HCT116 (cell line): ENCODE measurements at regions not wholly inside any gene's neighbourhood (a gene's known extent, or its start where the extent isn't known, plus 50 kb on each side); places are given as distances from the start of the nearest gene placed in this dataset.

ENCODE experiments used
- ATAC-seq: fragments of 200-7000 bp; cut with Tn5 transposase; 2 replicates; pipeline ENCODE4 v1.9.1; 2020; ENCODE audit warnings: mild to moderate bottlenecking, moderate library complexity
- BruUV-seq: library from RNA; stranded (reverse); fragments of 400-500 nt; replicated peaks from 2 replicates; lab custom pipeline; 2021; lab: Mats Ljungman, UMichigan
- CTCF ChIA-PET: fragments of 300-600 bp; sonication (Branson Sonifier 250); formaldehyde crosslinking; loops from one replicate; lab custom pipeline; 2021; ENCODE audit warnings: antibody characterized with exemption; lab: Charles Lee
- POLR2A ChIA-PET: fragments of 300-600, 350-600 bp; sonication (Branson Sonifier 250); formaldehyde crosslinking; loops from one replicate; lab custom pipeline; 2021; ENCODE audit warnings: antibody characterized with exemption; lab: Charles Lee
- RAD21 ChIA-PET, 2 experiments: fragments of 300-600 bp; sonication (Branson Sonifier 250); formaldehyde crosslinking; loops; one replicate each; lab custom pipeline; 2023; ENCODE audit warnings: low total read pairs in 2 of 2; ENCODE audit not compliant: uncharacterized antibody in 2 of 2, unreplicated experiment in 2 of 2, low non-redundant PET in 1 of 2; lab: Charles Lee
- DNase-seq: peaks from one replicate; pipeline ENCODE4 v3.0.0-alpha.2; 2010; ENCODE audit warnings: low read depth, low spot score
- H2AFZ ChIP-seq: fragments of 200-600 bp; shearing (Covaris generic), sonication (generic); 2 replicates; pipeline ENCODE4 v1.6.1; 2017; ENCODE audit warnings: low read depth, mixed run types, mixed read lengths, antibody characterized with exemption, low read length; ENCODE audit not compliant: poor library complexity, severe bottlenecking
- H3K27ac ChIP-seq: 2 replicates; pipeline ENCODE4 v1.5.1; 2012; ENCODE audit warnings: low read depth, low read length
- H3K27me3 ChIP-seq: fragments of 200-600 bp; sonication (generic); 2 replicates; pipeline ENCODE4 v1.6.1; 2016; ENCODE audit warnings: mixed run types, low read length, mixed read lengths; ENCODE audit not compliant: insufficient read depth
- H3K36me3 ChIP-seq, 2 experiments: fragments of 200-500 bp in 1 of 2; fragments of 200-600 bp in 1 of 2; sonication (Bioruptor generic) in 1 of 2; sonication (generic) in 1 of 2; 2 replicates each; pipeline versions ENCODE4 v1.5.1 to v1.6.1; 2014 to 2016; ENCODE audit warnings: low read length in 2 of 2, inconsistent platforms in 1 of 2, mixed read lengths in 1 of 2, mixed run types in 1 of 2; ENCODE audit not compliant: insufficient read depth in 2 of 2, control insufficient read depth in 1 of 2
- H3K4me1 ChIP-seq, 2 experiments: fragments of 200-600 bp in 1 of 2; sonication (generic) in 1 of 2; 2 replicates each; pipeline versions ENCODE4 v1.5.1 to v1.6.1; 2012 to 2017; ENCODE audit warnings: low read length in 2 of 2, inconsistent platforms in 1 of 2, mild to moderate bottlenecking in 1 of 2, mixed read lengths in 1 of 2, mixed run types in 1 of 2, moderate library complexity in 1 of 2; ENCODE audit not compliant: insufficient read depth in 2 of 2, control insufficient read depth in 1 of 2
- H3K4me2 ChIP-seq: fragments of 200-600 bp; sonication (generic); 2 replicates; pipeline ENCODE4 v1.6.1; 2017; ENCODE audit warnings: mixed run types, low read length, mixed read lengths
- H3K4me3 ChIP-seq, 2 experiments: fragments of 200-600 bp in 1 of 2; sonication (generic) in 1 of 2; replicated peaks in 1 of 2; 2 replicates each; pipeline ENCODE4 v1.5.1; 2011 to 2016; ENCODE audit warnings: low read length in 2 of 2, control low read depth in 1 of 2, low read depth in 1 of 2, mild to moderate bottlenecking in 1 of 2, mixed read lengths in 1 of 2, mixed run types in 1 of 2
- H3K79me2 ChIP-seq: fragments of 200-600 bp; sonication (generic); 2 replicates; pipeline ENCODE4 v1.6.1; 2017; ENCODE audit warnings: mild to moderate bottlenecking, mixed run types, low read length, moderate library complexity, mixed read lengths; ENCODE audit not compliant: insufficient read depth
- H3K9ac ChIP-seq: fragments of 200-600 bp; sonication (generic); 2 replicates; pipeline ENCODE4 v1.6.1; 2016; ENCODE audit warnings: low read length, mixed read lengths
- H3K9me2 ChIP-seq: fragments of 200-600 bp; sonication (generic), shearing (Covaris generic); 2 replicates; pipeline ENCODE4 v1.6.1; 2017; ENCODE audit warnings: mixed run types, mild to moderate bottlenecking, moderate library complexity; ENCODE audit not compliant: insufficient read depth
- H3K9me3 ChIP-seq, 2 experiments: fragments of 200-500 bp in 1 of 2; fragments of 200-600 bp in 1 of 2; sonication (Bioruptor generic) in 1 of 2; sonication (generic) in 1 of 2; 2 replicates each; pipeline ENCODE4 v1.6.1; 2014 to 2017; ENCODE audit warnings: low read length in 2 of 2, mixed read lengths in 2 of 2, inconsistent platforms in 1 of 2, low read depth in 1 of 2, mild to moderate bottlenecking in 1 of 2, mixed run types in 1 of 2, moderate library complexity in 1 of 2; ENCODE audit not compliant: control insufficient read depth in 1 of 2, insufficient read depth in 1 of 2
- H4K20me1 ChIP-seq: fragments of 200-600 bp; sonication (generic), shearing (Covaris generic); 2 replicates; pipeline ENCODE4 v1.6.1; 2017; ENCODE audit warnings: mixed run types, mild to moderate bottlenecking, moderate library complexity; ENCODE audit not compliant: insufficient read depth
- CEBPB ChIP-seq: IDR thresholded peaks from 2 replicates; pipeline ENCODE4 v1.6.1; 2012; ENCODE audit warnings: low read depth
- EGR1 ChIP-seq: IDR thresholded peaks from 2 replicates; pipeline ENCODE4 v1.6.1; 2012; ENCODE audit warnings: low read depth
- ELF1 ChIP-seq: IDR thresholded peaks from 2 replicates; pipeline ENCODE4 v1.6.1; 2012; ENCODE audit warnings: low read depth, borderline replicate concordance
- EZH2 ChIP-seq: fragments of 200-600 bp; sonication (generic); IDR thresholded peaks from 2 replicates; pipeline ENCODE4 v1.6.1; 2017; ENCODE audit warnings: antibody characterized with exemption, mixed run types
- EZH2phosphoT487 ChIP-seq: fragments of 200-600 bp; IDR thresholded peaks from 2 replicates; pipeline ENCODE4 v1.6.1; 2018; ENCODE audit warnings: antibody characterized with exemption, borderline replicate concordance
- JUND ChIP-seq: IDR thresholded peaks from 2 replicates; pipeline ENCODE4 v1.6.1; 2012
- POLR2AphosphoS5 ChIP-seq: IDR thresholded peaks from 2 replicates; pipeline ENCODE4 v1.6.1; 2011; ENCODE audit warnings: mild to moderate bottlenecking, low read depth, low read length, moderate library complexity
- RAD21 ChIP-seq: IDR thresholded peaks from 2 replicates; pipeline ENCODE4 v1.6.1; 2012; ENCODE audit warnings: low read depth, mild to moderate bottlenecking
- SIN3A ChIP-seq: IDR thresholded peaks from 2 replicates; pipeline ENCODE4 v1.6.1; 2012; ENCODE audit warnings: low read depth
- SP1 ChIP-seq: IDR thresholded peaks from 2 replicates; pipeline ENCODE4 v1.6.1; 2012; ENCODE audit warnings: low read depth
- ZNF274 ChIP-seq: fragments of 200-500 bp; sonication (Bioruptor generic); IDR thresholded peaks from 2 replicates; pipeline ENCODE4 v1.6.1; 2014; ENCODE audit warnings: mild to moderate bottlenecking, low read depth, low read length, inconsistent platforms
- intact Hi-C: fragments of 100-400 bp; cut with micrococcal nuclease; formaldehyde crosslinking; loops from 2 replicates; pipeline ENCODE4 v1.10.0; 2022
- TF ChIP-seq, protein P1 (sequence below): IDR thresholded peaks from 2 replicates; pipeline ENCODE4 v1.6.1; 2012
- TF ChIP-seq, protein P2 (sequence below), 3 experiments: fragments of 200-600 bp in 1 of 3; sonication (generic) in 1 of 3; IDR thresholded peaks in 2 of 3; conservative IDR thresholded peaks in 1 of 3; 2 replicates each; pipeline ENCODE4 v1.5.1; 2012 to 2017; ENCODE audit warnings: low read depth in 2 of 3, low read length in 2 of 3, antibody characterized with exemption in 1 of 3, borderline replicate concordance in 1 of 3, control low read depth in 1 of 3, mild to moderate bottlenecking in 1 of 3, mixed read lengths in 1 of 3, mixed run types in 1 of 3, moderate library complexity in 1 of 3; ENCODE audit not compliant: insufficient read depth in 1 of 3
- TF ChIP-seq, protein P3 (sequence below): IDR thresholded peaks from 2 replicates; pipeline ENCODE4 v1.6.1; 2011; ENCODE audit warnings: mild to moderate bottlenecking, low read length, moderate library complexity; ENCODE audit not compliant: insufficient replicate concordance; ENCODE audit errors: extremely low read depth

DNA sequence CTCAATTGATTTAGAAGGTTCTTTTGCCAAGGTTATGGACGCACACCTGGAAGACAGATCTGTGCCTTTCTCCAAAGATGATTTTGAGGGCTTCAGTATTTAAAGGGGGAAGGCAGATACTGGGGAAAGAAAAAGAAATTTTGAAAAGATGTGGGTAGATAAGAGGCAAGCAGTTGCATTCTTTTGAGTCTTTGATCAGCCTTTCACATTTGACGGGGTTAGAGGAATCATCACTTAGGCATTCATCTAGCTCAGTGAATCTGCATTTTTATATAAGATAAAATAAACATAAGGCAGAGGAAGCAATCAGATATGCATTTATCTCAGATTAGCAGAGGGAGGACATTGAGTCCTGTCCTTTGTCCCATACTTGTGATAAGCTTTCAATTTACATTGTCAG, 243.4 kb upstream of the RAI14 start:
- H3K4me1 ChIP-seq = peaks cover 0 to 10% of the 10 kb centered on the region in 2 experiments; a peak in 2 of 4 replicates
- ATAC-seq = no peak

More for the DNA sequence above, 243.4 kb upstream of the RAI14 start:
- POLR2A ChIA-PET = no interaction called here
- Histone ChIP-seq H3K9me2 (no peaks in the 10 kb centered on the region), H2AFZ (peak overlapping the region; percentile 75), H3K4me3 (no peak overlapping the region), H3K9ac (no peak overlapping the region), H3K27ac (no peak overlapping the region), H3K9me3 (no peaks in the 10 kb centered on the region), H3K79me2 (no peaks in the 10 kb centered on the region), H4K20me1 (no peaks in the 10 kb centered on the region), H3K27me3 (no peaks in the 10 kb centered on the region), H3K4me2 (peak overlapping the region; percentile 6; the same call in 1 of the 2 replicates), H3K36me3 (no peaks in the 10 kb centered on the region)
- RAD21 ChIA-PET = no interaction called here
- no TSS peak for BruUV-seq
- CTCF ChIA-PET = no interaction called here
- TF ChIP-seq ZNF274 = no peak
- TF ChIP-seq POLR2AphosphoS5 = no peak
- no peak for TF ChIP-seq CEBPB
- TF ChIP-seq, protein P1, sequence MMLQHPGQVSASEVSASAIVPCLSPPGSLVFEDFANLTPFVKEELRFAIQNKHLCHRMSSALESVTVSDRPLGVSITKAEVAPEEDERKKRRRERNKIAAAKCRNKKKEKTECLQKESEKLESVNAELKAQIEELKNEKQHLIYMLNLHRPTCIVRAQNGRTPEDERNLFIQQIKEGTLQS = no peak
- TF ChIP-seq SIN3A = no peak
- no peak for TF ChIP-seq JUND
- TF ChIP-seq EZH2 = no peak
- TF ChIP-seq, protein P2, sequence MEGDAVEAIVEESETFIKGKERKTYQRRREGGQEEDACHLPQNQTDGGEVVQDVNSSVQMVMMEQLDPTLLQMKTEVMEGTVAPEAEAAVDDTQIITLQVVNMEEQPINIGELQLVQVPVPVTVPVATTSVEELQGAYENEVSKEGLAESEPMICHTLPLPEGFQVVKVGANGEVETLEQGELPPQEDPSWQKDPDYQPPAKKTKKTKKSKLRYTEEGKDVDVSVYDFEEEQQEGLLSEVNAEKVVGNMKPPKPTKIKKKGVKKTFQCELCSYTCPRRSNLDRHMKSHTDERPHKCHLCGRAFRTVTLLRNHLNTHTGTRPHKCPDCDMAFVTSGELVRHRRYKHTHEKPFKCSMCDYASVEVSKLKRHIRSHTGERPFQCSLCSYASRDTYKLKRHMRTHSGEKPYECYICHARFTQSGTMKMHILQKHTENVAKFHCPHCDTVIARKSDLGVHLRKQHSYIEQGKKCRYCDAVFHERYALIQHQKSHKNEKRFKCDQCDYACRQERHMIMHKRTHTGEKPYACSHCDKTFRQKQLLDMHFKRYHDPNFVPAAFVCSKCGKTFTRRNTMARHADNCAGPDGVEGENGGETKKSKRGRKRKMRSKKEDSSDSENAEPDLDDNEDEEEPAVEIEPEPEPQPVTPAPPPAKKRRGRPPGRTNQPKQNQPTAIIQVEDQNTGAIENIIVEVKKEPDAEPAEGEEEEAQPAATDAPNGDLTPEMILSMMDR (IDR thresholded peaks at IDR 0.05 in 2 of 3, conservative IDR thresholded peaks at IDR 0.05 in 1 of 3; ENCODE audit: borderline replicate concordance in 1 of 3, insufficient read depth in 1 of 3, low read depth in 2 of 3, low read length in 2 of 3) = no peak
- TF ChIP-seq SP1 = no peak
- no peak for TF ChIP-seq EGR1
- no peak for TF ChIP-seq EZH2phosphoT487
- TF ChIP-seq ELF1 = no peak
- TF ChIP-seq, protein P3, sequence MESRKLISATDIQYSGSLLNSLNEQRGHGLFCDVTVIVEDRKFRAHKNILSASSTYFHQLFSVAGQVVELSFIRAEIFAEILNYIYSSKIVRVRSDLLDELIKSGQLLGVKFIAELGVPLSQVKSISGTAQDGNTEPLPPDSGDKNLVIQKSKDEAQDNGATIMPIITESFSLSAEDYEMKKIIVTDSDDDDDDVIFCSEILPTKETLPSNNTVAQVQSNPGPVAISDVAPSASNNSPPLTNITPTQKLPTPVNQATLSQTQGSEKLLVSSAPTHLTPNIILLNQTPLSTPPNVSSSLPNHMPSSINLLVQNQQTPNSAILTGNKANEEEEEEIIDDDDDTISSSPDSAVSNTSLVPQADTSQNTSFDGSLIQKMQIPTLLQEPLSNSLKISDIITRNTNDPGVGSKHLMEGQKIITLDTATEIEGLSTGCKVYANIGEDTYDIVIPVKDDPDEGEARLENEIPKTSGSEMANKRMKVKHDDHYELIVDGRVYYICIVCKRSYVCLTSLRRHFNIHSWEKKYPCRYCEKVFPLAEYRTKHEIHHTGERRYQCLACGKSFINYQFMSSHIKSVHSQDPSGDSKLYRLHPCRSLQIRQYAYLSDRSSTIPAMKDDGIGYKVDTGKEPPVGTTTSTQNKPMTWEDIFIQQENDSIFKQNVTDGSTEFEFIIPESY = no peak
- no peak for TF ChIP-seq RAD21
- no peak for DNase-seq
- intact Hi-C loops = no loop called here
